ENCODE measurements at regions not wholly inside any gene's neighbourhood (a gene's known extent, or its start where the extent isn't known, plus 50 kb on each side); places are given as distances from the start of the nearest gene placed in this dataset.

- RAD21 ChIA-PET (ENCODE audit: unreplicated experiment), result interaction anchor here (0.9 to 1.5 kb wide), 2 partner anchors 55 to 97 kb away, joined by 3 to 6 read pairs; no protein-coding TSS in a partner anchor
- Histone ChIP-seq H3K27ac (ENCODE audit: control insufficient read depth, insufficient read depth) (no peak overlapping the region), H3K9me3 (replicated peaks; ENCODE audit: control insufficient read depth, insufficient read depth, low read length) (no peaks in the 10 kb centered on the region), H3K4me3 (no peak overlapping the region), H3K27me3 (replicated peaks in 1 of 2; ENCODE audit: control insufficient read depth in 2 of 2, insufficient read depth in 2 of 2, low read length in 1 of 2) (no peaks in the 10 kb centered on the region), H3K79me2 (ENCODE audit: control insufficient read depth, insufficient read depth, low read length) (no peaks in the 10 kb centered on the region), H3K4me1 (ENCODE audit: control insufficient read depth, insufficient read depth, low read length) (no peaks in the 10 kb centered on the region), H3K4me2 (ENCODE audit: control insufficient read depth, insufficient read depth) (no peak overlapping the region), H3K9ac (ENCODE audit: control insufficient read depth, insufficient read depth, low read length) (no peak overlapping the region), H2AFZ (ENCODE audit: control insufficient read depth, low read depth, low read length) (no peak overlapping the region), H4K20me1 (ENCODE audit: control insufficient read depth, insufficient read depth) (no peaks in the 10 kb centered on the region), H3K36me3 (ENCODE audit: control insufficient read depth in 2 of 2, insufficient read depth in 2 of 2, low read length in 1 of 2) (no peaks in the 10 kb centered on the region)
- in situ Hi-C loops (cut with MboI) (no loop called here), intact Hi-C loops (cut with micrococcal nuclease; ENCODE audit: unreplicated experiment) (no loop called here)
- peak; percentile 60 for ATAC-seq
- DNase-seq (ENCODE audit: low read depth, low spot score), result no peak
- BruUV-seq (replicated peaks), result no TSS peak
- SMC1A ChIA-PET (ENCODE audit: uncharacterized antibody, unreplicated experiment), result interaction anchor here (1.3 to 1.8 kb wide), 3 partner anchors 10 to 193 kb away, joined by 3 to 7 read pairs (median 5); no protein-coding TSS in a partner anchor
- POLR2A ChIA-PET, result interaction anchor here (0.6 to 1.6 kb wide), 3 partner anchors 9 to 33 kb away, joined by 3 to 5 read pairs (median 4); no protein-coding TSS in a partner anchor
- CTCF ChIA-PET, result interaction anchor here (0.7 to 1.0 kb wide), 2 partner anchors 19 to 37 kb away, joined by 3 read pairs; no protein-coding TSS in a partner anchor
- FAIRE-seq, result no peak
- TF ChIP-seq MTA2 (IDR thresholded peaks at IDR 0.05; ENCODE audit: low read depth) (peak; percentile 62; the same call in 1 of the 2 replicates), ZNF622 (IDR thresholded peaks at IDR 0.05) (no peak), ESRRA (IDR thresholded peaks at IDR 0.05; ENCODE audit: low read length) (no peak), ZSCAN29 (IDR thresholded peaks at IDR 0.05) (no peak), FOXM1 (IDR thresholded peaks at IDR 0.05; ENCODE audit: low read depth, low read length) (no peak), PAX5 (IDR thresholded peaks at IDR 0.05; ENCODE audit: borderline replicate concordance, low read depth, low read length) (no peak), NRF1 (conservative IDR thresholded peaks at IDR 0.05; ENCODE audit: low read depth, low read length) (no peak), ZNF217 (IDR thresholded peaks at IDR 0.05) (no peak), SIX5 (IDR thresholded peaks at IDR 0.05; ENCODE audit: low read depth, low read length, severe bottlenecking) (no peak), RELA (IDR thresholded peaks at IDR 0.05; ENCODE audit: borderline replicate concordance, partially characterized antibody) (no peak)
- TF ChIP-seq, protein P1, sequence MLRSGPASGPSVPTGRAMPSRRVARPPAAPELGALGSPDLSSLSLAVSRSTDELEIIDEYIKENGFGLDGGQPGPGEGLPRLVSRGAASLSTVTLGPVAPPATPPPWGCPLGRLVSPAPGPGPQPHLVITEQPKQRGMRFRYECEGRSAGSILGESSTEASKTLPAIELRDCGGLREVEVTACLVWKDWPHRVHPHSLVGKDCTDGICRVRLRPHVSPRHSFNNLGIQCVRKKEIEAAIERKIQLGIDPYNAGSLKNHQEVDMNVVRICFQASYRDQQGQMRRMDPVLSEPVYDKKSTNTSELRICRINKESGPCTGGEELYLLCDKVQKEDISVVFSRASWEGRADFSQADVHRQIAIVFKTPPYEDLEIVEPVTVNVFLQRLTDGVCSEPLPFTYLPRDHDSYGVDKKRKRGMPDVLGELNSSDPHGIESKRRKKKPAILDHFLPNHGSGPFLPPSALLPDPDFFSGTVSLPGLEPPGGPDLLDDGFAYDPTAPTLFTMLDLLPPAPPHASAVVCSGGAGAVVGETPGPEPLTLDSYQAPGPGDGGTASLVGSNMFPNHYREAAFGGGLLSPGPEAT (IDR thresholded peaks at IDR 0.05; ENCODE audit: low read depth), result 0 out of 2 replicates have a peak, but pooled peaks have one; percentile 13
- WGBS (ENCODE audit: insufficient coverage, insufficient replicate concordance, low lambda C conversion rate, missing lambda C conversion rate), result 88% methylated on average over 1 of the region's 1 CpG
Observed at GRCh38 chr6:91386204-91386603, 799.3 kb upstream of the MAP3K7 start.

All from GM12878 (cell line).